ENCODE measurements at regions not wholly inside any gene's neighbourhood (a gene's known extent, or its start where the extent isn't known, plus 50 kb on each side); places are given as distances from the start of the nearest gene placed in this dataset.

DNA sequence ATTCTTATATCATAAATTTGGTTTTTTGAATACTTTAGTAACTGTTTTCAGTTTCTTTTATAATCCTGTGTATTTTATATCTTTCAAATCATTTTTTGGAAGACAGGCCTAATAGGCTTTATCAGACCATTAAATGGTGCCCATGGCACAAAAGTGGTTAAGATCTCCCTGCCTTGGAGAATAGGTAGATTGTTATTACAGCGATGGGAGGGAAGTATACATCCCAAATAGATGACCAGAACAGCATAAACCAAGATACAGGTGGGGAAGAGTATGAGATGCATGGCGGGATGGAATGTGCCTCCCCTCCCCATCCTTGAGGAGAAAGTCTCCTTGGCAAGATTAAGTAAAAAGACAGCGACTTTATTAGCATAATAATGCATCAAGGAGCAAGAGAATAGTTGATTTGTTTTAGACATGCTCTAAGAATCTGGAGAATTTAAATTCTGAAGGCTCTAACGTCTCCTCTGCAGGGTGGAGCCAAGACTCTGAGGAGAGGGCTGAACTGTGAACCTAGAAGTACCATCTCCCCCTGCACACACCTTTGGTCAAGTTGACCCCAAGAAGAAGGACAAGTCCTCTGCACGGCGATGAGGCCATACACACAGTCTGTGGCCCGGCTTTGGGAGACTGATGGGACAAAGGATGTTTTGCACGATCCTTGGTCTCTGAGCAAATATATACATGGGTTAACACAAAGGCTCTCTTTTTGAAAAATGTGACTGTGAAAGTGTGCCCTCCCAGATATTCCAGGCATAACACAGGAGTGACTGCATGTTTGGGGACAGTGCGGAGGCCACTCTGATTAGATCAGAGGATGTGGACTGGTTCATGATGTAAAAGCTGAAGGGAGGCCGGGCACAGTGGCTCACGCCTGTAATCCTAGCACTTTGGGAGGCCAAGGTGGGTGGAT lies 61.1 kb upstream of the SLC35C1 start:
- POLR2A ChIA-PET, result no interaction called here

More for the DNA sequence above, 61.1 kb upstream of the SLC35C1 start:
- ATAC-seq (no peak), DNase-seq (ENCODE audit: low read depth, low spot score) (no peak)
- H3K4me1 ChIP-seq (ENCODE audit: control insufficient read depth in 1 of 2, insufficient read depth in 2 of 2, low read length in 2 of 2), result 0 out of 4 replicates have a peak, but pooled peaks cover 0 to under 1% of the 10 kb centered on the region in 2 experiments
- H2AFZ ChIP-seq (ENCODE audit: low read depth, low read length, poor library complexity, severe bottlenecking), result no peak overlapping the region
- no peak overlapping the region for H3K27ac ChIP-seq (ENCODE audit: low read depth, low read length)
- H3K9ac ChIP-seq (ENCODE audit: low read length), result no peak overlapping the region
- H3K9me2 ChIP-seq (ENCODE audit: insufficient read depth), result no peaks in the 10 kb centered on the region
- H3K36me3 ChIP-seq (ENCODE audit: control insufficient read depth in 1 of 2, insufficient read depth in 2 of 2, low read length in 2 of 2), result no peaks in the 10 kb centered on the region
- no peak for TF ChIP-seq CBX3 (IDR thresholded peaks at IDR 0.05; ENCODE audit: low read depth)
- no peak for TF ChIP-seq EZH2 (IDR thresholded peaks at IDR 0.05)
- TF ChIP-seq POLR2A (IDR thresholded peaks at IDR 0.05; ENCODE audit: borderline replicate concordance, extremely low read depth, insufficient read depth, insufficient read length), result no peak
- no peak for TF ChIP-seq CEBPB (IDR thresholded peaks at IDR 0.05; ENCODE audit: low read depth)
- no peak for TF ChIP-seq SP1 (IDR thresholded peaks at IDR 0.05; ENCODE audit: low read depth)
- no peak for TF ChIP-seq ATF3 (IDR thresholded peaks at IDR 0.05)
- TF ChIP-seq SRF (IDR thresholded peaks at IDR 0.05; ENCODE audit: low read depth), result no peak
- TF ChIP-seq, protein P1, sequence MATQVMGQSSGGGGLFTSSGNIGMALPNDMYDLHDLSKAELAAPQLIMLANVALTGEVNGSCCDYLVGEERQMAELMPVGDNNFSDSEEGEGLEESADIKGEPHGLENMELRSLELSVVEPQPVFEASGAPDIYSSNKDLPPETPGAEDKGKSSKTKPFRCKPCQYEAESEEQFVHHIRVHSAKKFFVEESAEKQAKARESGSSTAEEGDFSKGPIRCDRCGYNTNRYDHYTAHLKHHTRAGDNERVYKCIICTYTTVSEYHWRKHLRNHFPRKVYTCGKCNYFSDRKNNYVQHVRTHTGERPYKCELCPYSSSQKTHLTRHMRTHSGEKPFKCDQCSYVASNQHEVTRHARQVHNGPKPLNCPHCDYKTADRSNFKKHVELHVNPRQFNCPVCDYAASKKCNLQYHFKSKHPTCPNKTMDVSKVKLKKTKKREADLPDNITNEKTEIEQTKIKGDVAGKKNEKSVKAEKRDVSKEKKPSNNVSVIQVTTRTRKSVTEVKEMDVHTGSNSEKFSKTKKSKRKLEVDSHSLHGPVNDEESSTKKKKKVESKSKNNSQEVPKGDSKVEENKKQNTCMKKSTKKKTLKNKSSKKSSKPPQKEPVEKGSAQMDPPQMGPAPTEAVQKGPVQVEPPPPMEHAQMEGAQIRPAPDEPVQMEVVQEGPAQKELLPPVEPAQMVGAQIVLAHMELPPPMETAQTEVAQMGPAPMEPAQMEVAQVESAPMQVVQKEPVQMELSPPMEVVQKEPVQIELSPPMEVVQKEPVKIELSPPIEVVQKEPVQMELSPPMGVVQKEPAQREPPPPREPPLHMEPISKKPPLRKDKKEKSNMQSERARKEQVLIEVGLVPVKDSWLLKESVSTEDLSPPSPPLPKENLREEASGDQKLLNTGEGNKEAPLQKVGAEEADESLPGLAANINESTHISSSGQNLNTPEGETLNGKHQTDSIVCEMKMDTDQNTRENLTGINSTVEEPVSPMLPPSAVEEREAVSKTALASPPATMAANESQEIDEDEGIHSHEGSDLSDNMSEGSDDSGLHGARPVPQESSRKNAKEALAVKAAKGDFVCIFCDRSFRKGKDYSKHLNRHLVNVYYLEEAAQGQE (IDR thresholded peaks at IDR 0.05; ENCODE audit: low read depth), result no peak
- no peak for TF ChIP-seq SIN3A (IDR thresholded peaks at IDR 0.05; ENCODE audit: low read depth)
- TF ChIP-seq EZH2phosphoT487 (IDR thresholded peaks at IDR 0.05; ENCODE audit: borderline replicate concordance), result no peak
- no peak for TF ChIP-seq TCF7L2 (IDR thresholded peaks at IDR 0.05; ENCODE audit: borderline replicate concordance, extremely low read depth, insufficient read depth, insufficient read length)
- TF ChIP-seq, protein P2, sequence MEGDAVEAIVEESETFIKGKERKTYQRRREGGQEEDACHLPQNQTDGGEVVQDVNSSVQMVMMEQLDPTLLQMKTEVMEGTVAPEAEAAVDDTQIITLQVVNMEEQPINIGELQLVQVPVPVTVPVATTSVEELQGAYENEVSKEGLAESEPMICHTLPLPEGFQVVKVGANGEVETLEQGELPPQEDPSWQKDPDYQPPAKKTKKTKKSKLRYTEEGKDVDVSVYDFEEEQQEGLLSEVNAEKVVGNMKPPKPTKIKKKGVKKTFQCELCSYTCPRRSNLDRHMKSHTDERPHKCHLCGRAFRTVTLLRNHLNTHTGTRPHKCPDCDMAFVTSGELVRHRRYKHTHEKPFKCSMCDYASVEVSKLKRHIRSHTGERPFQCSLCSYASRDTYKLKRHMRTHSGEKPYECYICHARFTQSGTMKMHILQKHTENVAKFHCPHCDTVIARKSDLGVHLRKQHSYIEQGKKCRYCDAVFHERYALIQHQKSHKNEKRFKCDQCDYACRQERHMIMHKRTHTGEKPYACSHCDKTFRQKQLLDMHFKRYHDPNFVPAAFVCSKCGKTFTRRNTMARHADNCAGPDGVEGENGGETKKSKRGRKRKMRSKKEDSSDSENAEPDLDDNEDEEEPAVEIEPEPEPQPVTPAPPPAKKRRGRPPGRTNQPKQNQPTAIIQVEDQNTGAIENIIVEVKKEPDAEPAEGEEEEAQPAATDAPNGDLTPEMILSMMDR (IDR thresholded peaks at IDR 0.05 in 2 of 3, conservative IDR thresholded peaks at IDR 0.05 in 1 of 3; ENCODE audit: borderline replicate concordance in 1 of 3, insufficient read depth in 1 of 3, low read depth in 2 of 3, low read length in 2 of 3), result no peak
- TF ChIP-seq YY1 (IDR thresholded peaks at IDR 0.05; ENCODE audit: extremely low read depth, insufficient replicate concordance, low read depth, low read length), result no peak
- no peak for TF ChIP-seq JUND (IDR thresholded peaks at IDR 0.05)
- TF ChIP-seq, protein P3, sequence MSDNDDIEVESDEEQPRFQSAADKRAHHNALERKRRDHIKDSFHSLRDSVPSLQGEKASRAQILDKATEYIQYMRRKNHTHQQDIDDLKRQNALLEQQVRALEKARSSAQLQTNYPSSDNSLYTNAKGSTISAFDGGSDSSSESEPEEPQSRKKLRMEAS (IDR thresholded peaks at IDR 0.05), result no peak
- intact Hi-C loops (cut with micrococcal nuclease), result no loop called here
- H3K4me2 ChIP-seq (ENCODE audit: low read length), result no peak overlapping the region
- no peaks in the 10 kb centered on the region; the same call in 1 of the 2 replicates for H3K27me3 ChIP-seq (ENCODE audit: insufficient read depth, low read length)
- H3K4me3 ChIP-seq (replicated peaks in 1 of 2; ENCODE audit: low read depth in 1 of 2, low read length in 2 of 2), result no peak overlapping the region
- no peaks in the 10 kb centered on the region for H3K79me2 ChIP-seq (ENCODE audit: insufficient read depth, low read length)
- ChIA-PET RAD21 (ENCODE audit: low non-redundant PET in 1 of 2, low total read pairs in 2 of 2, uncharacterized antibody in 2 of 2, unreplicated experiment in 2 of 2) (no interaction called here), CTCF (no interaction called here)
- no peaks in the 10 kb centered on the region for H3K9me3 ChIP-seq (ENCODE audit: control insufficient read depth in 1 of 2, insufficient read depth in 1 of 2, low read depth in 1 of 2, low read length in 2 of 2)
- no TSS peak for BruUV-seq (replicated peaks)
- H4K20me1 ChIP-seq (ENCODE audit: insufficient read depth), result no peaks in the 10 kb centered on the region
